Adipocyte (in vitro differentiated cells): ENCODE measurements at regions not wholly inside any gene's neighbourhood (a gene's known extent, or its start where the extent isn't known, plus 50 kb on each side); places are given as distances from the start of the nearest gene placed in this dataset.

ENCODE experiments used
- DNase-seq: peaks from one replicate; pipeline ENCODE4 v3.0.0-alpha.2; 2015; ENCODE audit warnings: low read depth
- H3K27me3 ChIP-seq: replicated peaks from 2 replicates; pipeline ENCODE4 v1.7.0; 2013; ENCODE audit warnings: mild to moderate bottlenecking, low read length, moderate library complexity; ENCODE audit not compliant: control insufficient read depth, insufficient read depth
- H3K36me3 ChIP-seq: 2 replicates; pipeline ENCODE4 v1.7.0; 2013; ENCODE audit warnings: low read length, mild to moderate bottlenecking, moderate library complexity; ENCODE audit not compliant: control insufficient read depth, insufficient read depth, severe bottlenecking
- H3K4me1 ChIP-seq: 2 replicates; pipeline ENCODE4 v1.7.0; 2013; ENCODE audit warnings: mild to moderate bottlenecking, low read length, moderate library complexity; ENCODE audit not compliant: control insufficient read depth, insufficient read depth
- H3K4me3 ChIP-seq: 2 replicates; pipeline ENCODE4 v1.7.0; 2013; ENCODE audit warnings: mild to moderate bottlenecking, low read length, moderate library complexity
- H3K9ac ChIP-seq: 2 replicates; pipeline ENCODE4 v1.7.0; 2013; ENCODE audit warnings: mild to moderate bottlenecking, low read length, moderate library complexity
- H3K9me3 ChIP-seq: 2 replicates; pipeline ENCODE4 v1.7.0; 2013; ENCODE audit warnings: mild to moderate bottlenecking, low read length, moderate library complexity; ENCODE audit not compliant: control insufficient read depth

DNA sequence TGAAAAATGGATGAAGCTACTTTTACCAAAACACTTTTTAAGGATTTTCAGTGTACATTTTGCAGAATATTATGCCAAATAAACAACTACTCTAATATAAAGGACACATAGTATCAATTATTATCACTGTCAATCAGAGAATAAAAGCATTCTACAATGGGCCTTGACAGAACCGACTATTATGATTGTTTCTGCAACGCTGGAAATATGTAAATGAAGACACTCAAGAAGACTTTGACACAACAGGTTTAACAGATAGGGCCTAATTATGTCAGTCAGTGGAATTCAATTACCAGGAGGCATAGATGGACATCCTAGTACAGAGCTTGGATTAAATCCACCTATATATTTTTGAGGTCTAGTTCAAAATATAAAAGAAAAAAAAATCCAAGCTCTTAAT, 58.7 kb upstream of the SOX5 start:
- Histone ChIP-seq H3K27me3 (no peaks in the 10 kb centered on the region), H3K9me3 (no peaks in the 10 kb centered on the region)

More for the DNA sequence above, 58.7 kb upstream of the SOX5 start:
- Histone ChIP-seq H3K4me1 (no peaks in the 10 kb centered on the region), H3K9ac (no peak overlapping the region), H3K36me3 (no peaks in the 10 kb centered on the region), H3K4me3 (no peak overlapping the region)
- no peak for DNase-seq
